Retinal pigment epithelial cell (primary cell): ENCODE measurements at regions not wholly inside any gene's neighbourhood (a gene's known extent, or its start where the extent isn't known, plus 50 kb on each side); places are given as distances from the start of the nearest gene placed in this dataset.

Experiments
- DNase-seq: peaks from one replicate; pipeline ENCODE4 v3.0.0-alpha.2; 2010; ENCODE audit warnings: low read depth
- H3K4me3 ChIP-seq: 2 replicates; pipeline ENCODE4 v1.5.1; 2011; ENCODE audit warnings: mild to moderate bottlenecking, low read length, control low read depth, moderate library complexity
- CTCF ChIP-seq: conservative IDR thresholded peaks from 2 replicates; pipeline ENCODE4 v1.5.1; 2011; ENCODE audit warnings: low read depth, low read length, control low read depth, inconsistent platforms

GRCh38 chr3:25166016-25166415, 262.0 kb upstream of the RARB start:
- no peak overlapping the region for H3K4me3 ChIP-seq
- no peak for DNase-seq
- no peak for TF ChIP-seq CTCF

- no peak for DNase-seq
- no peak overlapping the region for H3K4me3 ChIP-seq
- no peak for TF ChIP-seq CTCF
Observed at GRCh38 chr3:25169151-25169550, 258.9 kb upstream of the RARB start.

GRCh38 chr3:25170021-25170420, 258.0 kb upstream of the RARB start:
- no peak for DNase-seq
- H3K4me3 ChIP-seq, result no peak overlapping the region
- TF ChIP-seq CTCF, result no peak

- no peak for TF ChIP-seq CTCF
- DNase-seq, result no peak
- H3K4me3 ChIP-seq, result no peak overlapping the region
Observed at GRCh38 chr3:25171118-25171807, 256.8 kb upstream of the RARB start.

GRCh38 chr3:25171897-25172296, 256.2 kb upstream of the RARB start:
- no peak for TF ChIP-seq CTCF
- H3K4me3 ChIP-seq, result no peak overlapping the region
- no peak for DNase-seq

GRCh38 chr3:25173606-25174005, 254.5 kb upstream of the RARB start:
- no peak overlapping the region for H3K4me3 ChIP-seq
- TF ChIP-seq CTCF, result no peak
- no peak for DNase-seq

- TF ChIP-seq CTCF, result no peak
- DNase-seq, result no peak
- no peak overlapping the region for H3K4me3 ChIP-seq
Observed at GRCh38 chr3:25174251-25174650, 253.8 kb upstream of the RARB start.
